Lower lobe of right lung (tissue), 2 donors: ENCODE measurements at regions not wholly inside any gene's neighbourhood (a gene's known extent, or its start where the extent isn't known, plus 50 kb on each side); places are given as distances from the start of the nearest gene placed in this dataset.
"Not testable (repeated sequence)": the region's sequence is repeated elsewhere in the genome, so short reads cannot be mapped to it uniquely, and the experiment has no call there.

ENCODE experiments used
- ATAC-seq, 2 donors: fragments of 200-7000 bp; cut with Tn5 transposase; one replicate each; pipeline ENCODE4 v1.9.1; 2020 to 2022; ENCODE audit warnings: mild to moderate bottlenecking in 2 of 2, moderate library complexity in 2 of 2
- DNase-seq: peaks from one replicate; pipeline ENCODE4 v3.0.0-alpha.2; 2020
- H3K27ac ChIP-seq: fragments of 200-600 bp; one replicate; pipeline ENCODE4 v1.8.0; 2022
- H3K27me3 ChIP-seq: fragments of 200-600 bp; one replicate; pipeline ENCODE4 v1.8.0; 2022; ENCODE audit warnings: low read depth
- H3K36me3 ChIP-seq: fragments of 200-600 bp; one replicate; pipeline ENCODE4 v1.8.0; 2022; ENCODE audit warnings: mild to moderate bottlenecking
- H3K4me1 ChIP-seq: fragments of 200-600 bp; one replicate; pipeline ENCODE4 v1.8.0; 2022
- H3K4me3 ChIP-seq: fragments of 200-600 bp; one replicate; pipeline ENCODE4 v1.8.0; 2022; ENCODE audit warnings: mild to moderate bottlenecking
- H3K9me3 ChIP-seq: fragments of 200-600 bp; one replicate; pipeline ENCODE4 v1.8.0; 2022
- intact Hi-C: fragments of 100-400 bp; cut with DNase I; formaldehyde crosslinking; loops from one replicate; pipeline ENCODE4 v1.11.0; 2022
- TF ChIP-seq, protein P1 (sequence below): fragments of 200-600 bp; IDR thresholded peaks from one replicate; pipeline ENCODE4 v1.8.0; 2022; ENCODE audit warnings: antibody characterized with exemption, mild to moderate bottlenecking
- donor health status: DM: no; HTN: yes; CAD: no; lungs with severe emphysema.

DNA sequence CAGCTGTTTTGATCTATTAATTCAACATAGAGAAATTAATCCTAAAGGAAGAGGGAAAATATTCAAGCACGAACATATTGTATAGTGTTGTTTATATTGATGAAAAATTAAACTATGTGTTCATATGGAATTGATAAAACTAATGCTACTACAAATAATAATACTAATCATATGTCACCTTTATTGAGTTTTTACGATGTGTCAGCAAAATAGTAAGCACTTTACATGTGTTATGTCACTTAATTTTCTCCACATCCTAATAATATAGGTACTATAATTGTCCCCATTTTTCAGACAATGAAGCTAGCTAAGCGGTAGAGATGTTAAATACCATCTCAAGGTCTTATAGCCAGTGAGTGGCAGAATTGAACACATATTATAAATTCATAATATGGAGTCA lies 2008.5 kb upstream of the WWC1 start:
- Histone ChIP-seq H3K9me3 (no peaks in the 10 kb centered on the region), H3K4me3 (no peak overlapping the region), H3K27me3 (no peaks in the 10 kb centered on the region), H3K27ac (no peak overlapping the region), H3K36me3 (no peaks in the 10 kb centered on the region), H3K4me1 (no peaks in the 10 kb centered on the region)
- intact Hi-C loops = no loop called here
- TF ChIP-seq, protein P1, sequence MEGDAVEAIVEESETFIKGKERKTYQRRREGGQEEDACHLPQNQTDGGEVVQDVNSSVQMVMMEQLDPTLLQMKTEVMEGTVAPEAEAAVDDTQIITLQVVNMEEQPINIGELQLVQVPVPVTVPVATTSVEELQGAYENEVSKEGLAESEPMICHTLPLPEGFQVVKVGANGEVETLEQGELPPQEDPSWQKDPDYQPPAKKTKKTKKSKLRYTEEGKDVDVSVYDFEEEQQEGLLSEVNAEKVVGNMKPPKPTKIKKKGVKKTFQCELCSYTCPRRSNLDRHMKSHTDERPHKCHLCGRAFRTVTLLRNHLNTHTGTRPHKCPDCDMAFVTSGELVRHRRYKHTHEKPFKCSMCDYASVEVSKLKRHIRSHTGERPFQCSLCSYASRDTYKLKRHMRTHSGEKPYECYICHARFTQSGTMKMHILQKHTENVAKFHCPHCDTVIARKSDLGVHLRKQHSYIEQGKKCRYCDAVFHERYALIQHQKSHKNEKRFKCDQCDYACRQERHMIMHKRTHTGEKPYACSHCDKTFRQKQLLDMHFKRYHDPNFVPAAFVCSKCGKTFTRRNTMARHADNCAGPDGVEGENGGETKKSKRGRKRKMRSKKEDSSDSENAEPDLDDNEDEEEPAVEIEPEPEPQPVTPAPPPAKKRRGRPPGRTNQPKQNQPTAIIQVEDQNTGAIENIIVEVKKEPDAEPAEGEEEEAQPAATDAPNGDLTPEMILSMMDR = no peak
- ATAC-seq (no peak), DNase-seq (no peak)

DNA sequence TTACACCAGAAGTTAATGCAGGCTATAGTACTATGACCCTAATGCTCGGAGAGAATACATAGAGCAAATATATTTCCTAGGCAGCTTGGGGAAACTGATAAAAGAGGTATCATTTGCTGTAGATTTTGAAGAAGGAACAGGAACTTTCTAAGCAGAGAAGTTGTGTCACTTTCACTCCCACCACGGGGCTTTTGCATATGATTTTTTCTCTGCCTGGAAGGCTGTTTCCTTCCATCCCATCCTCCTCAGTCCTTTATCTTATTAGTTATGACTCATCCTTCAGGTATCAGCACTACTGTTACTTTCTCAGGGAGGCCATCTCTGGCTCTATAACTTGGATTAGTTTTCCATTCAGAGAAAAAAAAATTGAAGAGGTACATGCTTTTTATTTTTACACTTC lies 2006.1 kb upstream of the WWC1 start:
- DNase-seq = no peak
- Histone ChIP-seq H3K27me3 (no peaks in the 10 kb centered on the region), H3K27ac (no peak overlapping the region), H3K36me3 (no peaks in the 10 kb centered on the region), H3K9me3 (peaks cover 3% of the 10 kb centered on the region), H3K4me1 (no peaks in the 10 kb centered on the region), H3K4me3 (no peak overlapping the region)
- intact Hi-C loops = no loop called here
- TF ChIP-seq, protein P1 = no peak
- ATAC-seq = no peak

DNA sequence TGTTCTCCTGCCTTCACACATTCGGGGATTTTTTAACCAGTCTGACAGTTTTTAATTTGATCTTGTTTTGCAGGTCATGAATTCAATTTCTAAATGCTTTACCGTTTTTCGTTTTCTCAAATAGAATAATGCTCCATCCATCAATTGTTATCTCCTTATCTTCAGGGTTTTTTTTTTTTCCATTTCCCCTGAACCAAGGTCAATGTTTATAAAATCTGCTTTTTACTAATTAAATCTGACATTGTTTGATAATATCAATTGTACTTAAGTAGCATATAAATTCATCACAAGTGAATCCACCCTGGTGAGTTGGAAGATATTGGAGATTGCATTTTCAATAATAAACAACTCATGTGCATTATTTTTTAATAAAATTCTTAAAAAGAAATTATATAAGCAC lies 2004.6 kb upstream of the WWC1 start:
- H3K4me1 ChIP-seq = no peaks in the 10 kb centered on the region
- DNase-seq (no peak), ATAC-seq (no peak)
- H3K36me3 ChIP-seq = no peaks in the 10 kb centered on the region
- no peaks in the 10 kb centered on the region for H3K27me3 ChIP-seq
- TF ChIP-seq, protein P1 = no peak
- H3K4me3 ChIP-seq = no peak overlapping the region
- intact Hi-C loops = no loop called here
- no peak overlapping the region for H3K27ac ChIP-seq
- H3K9me3 ChIP-seq = peaks cover 3% of the 10 kb centered on the region

DNA sequence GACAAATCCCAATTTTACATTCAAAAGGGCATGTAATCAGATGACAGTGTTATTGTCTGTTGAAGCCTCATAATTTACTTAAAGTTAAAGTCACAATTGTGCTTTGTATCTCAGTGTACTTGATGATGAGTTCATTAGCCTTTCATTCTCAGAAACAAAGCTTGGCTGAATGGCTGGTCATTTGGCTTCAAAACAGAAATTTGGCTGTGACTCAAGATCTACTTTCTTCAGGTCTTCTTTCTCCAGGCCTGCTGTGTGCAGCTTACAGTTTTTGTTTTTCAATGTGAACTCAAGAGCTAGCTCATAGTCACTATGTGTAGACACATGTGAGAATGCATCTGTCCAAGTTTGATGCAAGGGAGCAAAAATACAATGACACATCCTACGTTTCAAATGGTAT lies 2003.6 kb upstream of the WWC1 start:
- no peak for ATAC-seq

DNA sequence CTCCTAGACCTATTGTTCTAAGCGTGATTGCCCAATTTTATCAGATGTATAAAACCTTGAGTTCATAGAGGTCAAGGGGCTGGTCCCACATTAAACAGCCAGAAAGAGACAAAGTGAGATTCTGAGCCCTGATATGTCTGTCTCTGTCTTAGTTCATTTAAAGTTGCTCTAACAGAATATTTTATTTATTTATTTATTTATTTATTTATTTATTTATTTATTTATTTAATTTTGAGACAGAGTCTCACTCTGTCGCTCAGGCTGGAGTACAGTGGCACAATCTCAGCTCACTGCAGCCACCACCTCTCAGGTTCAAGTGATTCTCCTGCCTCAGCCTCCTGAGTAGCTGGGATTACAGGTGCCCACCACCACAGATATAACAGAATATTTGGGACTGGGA lies 1999.6 kb upstream of the WWC1 start:
- H3K4me1 ChIP-seq, DNase-seq, ATAC-seq, H3K4me3 ChIP-seq, H3K36me3 ChIP-seq, H3K9me3 ChIP-seq, H3K27me3 ChIP-seq, H3K27ac ChIP-seq, intact Hi-C loops: not testable (repeated sequence)

More for the DNA sequence above, 2003.6 kb upstream of the WWC1 start:
- Histone ChIP-seq H3K27me3 (no peaks in the 10 kb centered on the region), H3K4me3 (no peak overlapping the region), H3K9me3 (peaks cover 3% of the 10 kb centered on the region), H3K36me3 (no peaks in the 10 kb centered on the region), H3K27ac (no peak overlapping the region), H3K4me1 (no peaks in the 10 kb centered on the region)
- intact Hi-C loops = no loop called here
- TF ChIP-seq, protein P1 = no peak
- no peak for DNase-seq

DNA sequence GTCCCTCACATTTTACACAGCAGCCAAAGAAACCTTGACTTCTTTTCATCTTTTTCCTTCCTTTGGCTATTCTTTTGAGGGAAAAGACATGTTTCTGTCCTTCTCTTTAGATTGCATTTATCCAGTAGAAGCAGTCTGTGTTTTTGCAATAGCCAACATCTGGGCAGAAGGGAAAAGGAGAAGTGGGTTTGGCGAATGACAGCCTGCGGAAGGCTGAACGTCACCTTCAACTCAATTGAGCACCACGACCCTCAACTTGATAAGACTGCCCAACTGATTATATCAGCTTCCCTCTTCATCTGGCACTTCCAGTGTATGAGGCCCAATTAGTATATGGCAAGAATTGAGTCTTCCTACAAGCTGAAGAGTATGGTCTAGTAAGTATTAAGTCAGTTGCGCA lies 1997.6 kb upstream of the WWC1 start:
- H3K4me1 ChIP-seq = no peaks in the 10 kb centered on the region
- no peaks in the 10 kb centered on the region for H3K27me3 ChIP-seq
- TF ChIP-seq, protein P1 = no peak
- peaks cover 3% of the 10 kb centered on the region for H3K9me3 ChIP-seq
- H3K4me3 ChIP-seq = no peak overlapping the region
- no peaks in the 10 kb centered on the region for H3K36me3 ChIP-seq
- ATAC-seq = no peak
- no peak overlapping the region for H3K27ac ChIP-seq
- intact Hi-C loops = no loop called here
- DNase-seq = no peak
